SH-SY5Y (cell line): ENCODE measurements at regions not wholly inside any gene's neighbourhood (a gene's known extent, or its start where the extent isn't known, plus 50 kb on each side); places are given as distances from the start of the nearest gene placed in this dataset.

Experiments
- GATA2 ChIP-seq: IDR thresholded peaks from 2 replicates; pipeline ENCODE4 v1.6.1; 2011; ENCODE audit warnings: mild to moderate bottlenecking, low read depth, low read length
- GATA3 ChIP-seq: IDR thresholded peaks from 2 replicates; pipeline ENCODE4 v1.6.1; 2011; ENCODE audit warnings: low read depth, mild to moderate bottlenecking, low read length, moderate library complexity

DNA sequence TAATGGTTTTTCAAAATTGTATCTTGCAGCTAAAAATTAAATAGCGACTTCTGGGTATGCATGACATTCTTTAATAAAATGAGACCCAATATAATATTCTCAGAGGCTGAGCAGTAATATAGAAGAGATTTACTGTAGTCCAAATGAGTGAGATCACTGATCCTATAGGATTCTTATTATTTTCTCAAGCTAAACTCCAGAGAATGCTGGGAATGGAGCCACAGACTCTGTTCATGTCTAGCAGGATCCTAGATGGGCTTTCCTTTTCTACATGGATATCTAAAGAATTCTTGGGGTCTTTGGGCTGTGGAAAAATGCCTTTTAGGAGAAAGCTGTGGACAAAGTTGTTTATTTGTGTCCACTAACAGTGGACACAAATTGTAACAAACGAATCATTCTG is 150.7 kb upstream of the ZNF644 start:
- TF ChIP-seq GATA3 (no peak), GATA2 (no peak)
